NCI-H748 (cell line): ENCODE measurements at regions not wholly inside any gene's neighbourhood (a gene's known extent, or its start where the extent isn't known, plus 50 kb on each side); places are given as distances from the start of the nearest gene placed in this dataset.
"Not testable (repeated sequence)": the region's sequence is repeated elsewhere in the genome, so short reads cannot be mapped to it uniquely, and the experiment has no call there.

Source experiments
- DNase-seq: peaks from one replicate; lab custom pipeline; 2025; ENCODE audit not compliant: unreplicated experiment; lab: John Stamatoyannopoulos, UW

- DNase-seq, result no peak
Measured at GRCh38 chr2:190584980-190585661, 50.6 kb upstream of the NEMP2 start.

- peak; percentile 71 for DNase-seq
Measured at GRCh38 chr2:190587106-190587505, 52.6 kb upstream of the NEMP2 start.

- DNase-seq, result no peak
Measured at GRCh38 chr2:190589008-190589407, 54.5 kb upstream of the NEMP2 start.

GRCh38 chr2:190591437-190591836, 56.9 kb upstream of the NEMP2 start:
- DNase-seq, result no peak

- no peak for DNase-seq
Measured at GRCh38 chr2:190592831-190593230, 56.1 kb upstream of the NAB1 start.

GRCh38 chr2:190595879-190596278, 53.0 kb upstream of the NAB1 start:
- DNase-seq, result not testable (repeated sequence)

- no peak for DNase-seq
Measured at GRCh38 chr2:190596993-190597392, 51.9 kb upstream of the NAB1 start.

GRCh38 chr2:190598621-190599020, 50.3 kb upstream of the NAB1 start:
- no peak for DNase-seq

- DNase-seq, result no peak
Measured at GRCh38 chr2:190599073-190599472, 49.8 kb upstream of the NAB1 start.
